ENCODE measurements at regions not wholly inside any gene's neighbourhood (a gene's known extent, or its start where the extent isn't known, plus 50 kb on each side); places are given as distances from the start of the nearest gene placed in this dataset.
A peak's percentile ranks its signal among the peaks of the same experiment; 100 is the strongest.

- no peak for DNase-seq
These were observed 269.9 kb downstream of the MTRR start for GRCh38 chr5:8138884-8139283.

- no peak for DNase-seq
These were observed 281.8 kb downstream of the MTRR start for GRCh38 chr5:8150791-8151190.

GRCh38 chr5:8156706-8157105 is 287.8 kb downstream of the MTRR start:
- DNase-seq, result no peak

- DNase-seq, result no peak
These were observed 288.4 kb downstream of the MTRR start for GRCh38 chr5:8157320-8157822.

GRCh38 chr5:8176101-8176693 is 307.2 kb downstream of the MTRR start:
- no peak for DNase-seq

- peak; percentile 11 for DNase-seq
These were observed 315.6 kb downstream of the MTRR start for GRCh38 chr5:8184455-8185063.

GRCh38 chr5:8185852-8186251 is 316.9 kb downstream of the MTRR start:
- DNase-seq, result no peak

GRCh38 chr5:8188874-8189565 is 320.1 kb downstream of the MTRR start:
- DNase-seq, result no peak

- no peak for DNase-seq
These were observed 323.9 kb downstream of the MTRR start for GRCh38 chr5:8192840-8193239.

- no peak for DNase-seq
These were observed 327.1 kb downstream of the MTRR start for GRCh38 chr5:8196061-8196460.

GRCh38 chr5:8208307-8208706 is 339.4 kb downstream of the MTRR start:
- DNase-seq, result no peak

GRCh38 chr5:8209500-8209899 is 340.6 kb downstream of the MTRR start:
- DNase-seq, result no peak

- no peak for DNase-seq
These were observed 344.8 kb downstream of the MTRR start for GRCh38 chr5:8213701-8214240.

GRCh38 chr5:8216921-8217320 is 348.0 kb downstream of the MTRR start:
- no peak for DNase-seq

- DNase-seq, result no peak
These were observed 357.2 kb downstream of the MTRR start for GRCh38 chr5:8226148-8226547.

- DNase-seq, result no peak
These were observed 358.2 kb downstream of the MTRR start for GRCh38 chr5:8227112-8227511.

- no peak for DNase-seq
These were observed 360.6 kb downstream of the MTRR start for GRCh38 chr5:8229551-8229950.

- no peak for DNase-seq
These were observed 361.9 kb downstream of the MTRR start for GRCh38 chr5:8230868-8231267.

- no peak for DNase-seq
These were observed 364.5 kb downstream of the MTRR start for GRCh38 chr5:8233479-8233878.

- DNase-seq, result no peak
These were observed 365.3 kb downstream of the MTRR start for GRCh38 chr5:8234179-8234770.

- DNase-seq, result no peak
These were observed 369.1 kb downstream of the MTRR start for GRCh38 chr5:8238080-8238479.

- no peak for DNase-seq
These were observed 370.2 kb downstream of the MTRR start for GRCh38 chr5:8239198-8239597.

GRCh38 chr5:8239646-8240045 is 370.7 kb downstream of the MTRR start:
- DNase-seq, result no peak

All from dermis blood vessel endothelial cell (primary cell).